T-cell (primary cell): ENCODE measurements at regions not wholly inside any gene's neighbourhood (a gene's known extent, or its start where the extent isn't known, plus 50 kb on each side); places are given as distances from the start of the nearest gene placed in this dataset.
"Not testable (repeated sequence)": the region's sequence is repeated elsewhere in the genome, so short reads cannot be mapped to it uniquely, and the experiment has no call there.

Source experiments
- ATAC-seq, 4 experiments: fragments of 200-7000 bp in 3 of 4; fragments of 150-1000 bp in 1 of 4; cut with Tn5 transposase; replicated peaks in 1 of 4; 1 replicate in 3 of 4; 2 replicates in 1 of 4; pipeline ENCODE4 v1.10.0; 2021; ENCODE audit warnings: moderate library complexity in 3 of 4, mild to moderate bottlenecking in 2 of 4, moderate number of reproducible peaks in 1 of 4
- CTCF ChIA-PET, 2 donors: fragments of 300-600 bp; sonication (Branson Sonifier 250); formaldehyde crosslinking; loops; one replicate each; lab custom pipeline; 2022; ENCODE audit warnings: antibody characterized with exemption in 2 of 2; lab: Charles Lee
- POLR2A ChIA-PET, 2 donors: fragments of 300-600 bp; sonication (Branson Sonifier 250); formaldehyde crosslinking; loops; one replicate each; lab custom pipeline; 2022; ENCODE audit warnings: antibody characterized with exemption in 2 of 2; lab: Charles Lee
- DNase-seq, 35 experiments: peaks; one replicate each; pipeline versions ENCODE4 v3.0.0 to v3.0.0-alpha.2; 2013 to 2023
- H3K27ac ChIP-seq: one replicate; pipeline ENCODE4 v1.5.1; 2013; ENCODE audit warnings: low read length
- H3K27me3 ChIP-seq, 2 experiments: replicated peaks in 1 of 2; 1 replicate in 1 of 2; 2 replicates in 1 of 2; pipeline versions ENCODE4 v1.6.1 to v1.7.0; 2013; ENCODE audit warnings: low read length in 1 of 2, mixed read lengths in 1 of 2; ENCODE audit not compliant: control insufficient read depth in 2 of 2, insufficient read depth in 2 of 2; ENCODE audit errors: extremely low read depth in 1 of 2
- H3K36me3 ChIP-seq, 2 donors: 1 replicate in 1 of 2; 2 replicates in 1 of 2; pipeline versions ENCODE4 v1.6.1 to v1.7.0; 2013; ENCODE audit warnings: low read length in 1 of 2; ENCODE audit not compliant: control insufficient read depth in 2 of 2, insufficient read depth in 1 of 2; ENCODE audit errors: extremely low read depth in 1 of 2
- H3K4me1 ChIP-seq, 2 experiments: 1 replicate in 1 of 2; 2 replicates in 1 of 2; pipeline versions ENCODE4 v1.6.1 to v1.7.0; 2013; ENCODE audit warnings: low read length in 2 of 2, mixed read lengths in 1 of 2; ENCODE audit not compliant: insufficient read depth in 2 of 2, control insufficient read depth in 1 of 2; ENCODE audit errors: extremely low read depth in 1 of 2
- H3K4me3 ChIP-seq, 2 donors: 1 replicate in 1 of 2; 2 replicates in 1 of 2; pipeline versions ENCODE4 v1.5.1 to v1.7.0; 2013; ENCODE audit warnings: mild to moderate bottlenecking in 2 of 2, low read length in 1 of 2, moderate library complexity in 1 of 2; ENCODE audit not compliant: control insufficient read depth in 1 of 2; ENCODE audit errors: extremely low read depth in 1 of 2
- H3K9me3 ChIP-seq: 2 replicates; pipeline ENCODE4 v1.7.0; 2013
- H3K27ac Mint-ChIP-seq, 2 donors: one replicate each; pipeline ENCODE4 v1.8.0; 2020 to 2021; ENCODE audit warnings: mild to moderate bottlenecking in 2 of 2, mixed read lengths in 2 of 2
- H3K27me3 Mint-ChIP-seq, 2 donors: one replicate each; pipeline ENCODE4 v1.8.0; 2021 to 2022; ENCODE audit warnings: mixed read lengths in 2 of 2
- H3K36me3 Mint-ChIP-seq: one replicate; pipeline ENCODE4 v1.8.0; 2021; ENCODE audit warnings: mixed read lengths
- H3K4me1 Mint-ChIP-seq, 3 donors: one replicate each; pipeline ENCODE4 v1.8.0; 2020 to 2022; ENCODE audit warnings: mixed read lengths in 3 of 3, mild to moderate bottlenecking in 1 of 3
- H3K4me3 Mint-ChIP-seq, 3 donors: one replicate each; pipeline ENCODE4 v1.8.0; 2020 to 2022; ENCODE audit warnings: mild to moderate bottlenecking in 3 of 3, mixed read lengths in 3 of 3, moderate library complexity in 3 of 3
- H3K9me3 Mint-ChIP-seq, 3 donors: one replicate each; pipeline ENCODE4 v1.8.0; 2020 to 2022; ENCODE audit warnings: mixed read lengths in 3 of 3
- WGBS: methylation state at CpG from one replicate; pipeline ENCODE4 v1.1.5; 2013; ENCODE audit warnings: missing lambda C conversion rate; ENCODE audit not compliant: insufficient coverage; 5-methylcytosine and 5-hydroxymethylcytosine counted together

DNA sequence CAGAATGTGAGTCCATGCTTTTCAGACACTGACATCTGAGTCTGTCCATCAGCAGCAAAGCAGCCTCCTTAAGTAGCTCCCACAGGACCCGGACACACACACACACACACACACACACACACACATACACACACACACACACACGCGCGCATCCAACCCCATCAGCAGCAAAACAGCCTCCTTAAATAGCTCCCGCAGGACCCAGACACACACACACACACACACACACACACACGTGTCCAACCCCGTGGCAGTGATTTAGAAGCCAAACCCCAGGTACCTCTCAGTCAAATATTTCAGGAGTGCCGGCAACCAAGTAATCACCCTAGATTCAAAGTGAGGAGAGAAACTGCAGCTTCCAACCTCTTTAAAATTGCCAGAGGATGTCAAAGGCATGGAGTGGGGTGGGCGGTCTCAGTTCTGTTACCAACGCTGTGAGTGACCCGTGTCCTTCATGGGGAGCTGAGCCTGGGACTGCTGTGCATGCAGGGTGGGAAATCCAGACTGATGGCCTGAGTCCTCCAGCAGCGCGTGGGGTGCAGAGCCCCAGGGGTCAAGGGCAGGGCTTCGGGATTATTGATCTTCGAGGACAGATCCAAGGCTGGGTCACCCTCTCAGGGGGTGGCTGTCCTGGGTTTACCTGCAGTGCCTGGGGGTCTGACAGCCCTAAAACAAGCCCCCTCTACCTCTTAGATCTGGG lies 293.5 kb downstream of the ADGRD1 start:
- DNase-seq, CTCF ChIA-PET, H3K4me1 Mint-ChIP-seq, H3K27me3 Mint-ChIP-seq, H3K9me3 Mint-ChIP-seq, H3K27ac ChIP-seq, H3K36me3 Mint-ChIP-seq, H3K9me3 ChIP-seq, H3K27ac Mint-ChIP-seq, H3K4me1 ChIP-seq, ATAC-seq, H3K4me3 Mint-ChIP-seq, H3K36me3 ChIP-seq, H3K4me3 ChIP-seq: not testable (repeated sequence)
- POLR2A ChIA-PET = interaction anchor here in 1 of 2 donors (0.5 kb wide), 1 partner anchor 115 kb away, joined by 3 read pairs; no protein-coding TSS in a partner anchor
- 96% methylated on average over 6 of the region's 15 CpGs for WGBS
- peaks cover 0 to 21% of the 10 kb centered on the region in 2 experiments for H3K27me3 ChIP-seq

- POLR2A ChIA-PET, H3K4me1 ChIP-seq, H3K4me3 Mint-ChIP-seq, ATAC-seq, H3K4me1 Mint-ChIP-seq, H3K9me3 Mint-ChIP-seq, H3K36me3 ChIP-seq, H3K9me3 ChIP-seq, H3K27ac ChIP-seq, H3K27me3 Mint-ChIP-seq, CTCF ChIA-PET, DNase-seq, H3K36me3 Mint-ChIP-seq, H3K27ac Mint-ChIP-seq, H3K4me3 ChIP-seq: not testable (repeated sequence)
- peaks cover 0 to 24% of the 10 kb centered on the region in 2 experiments for H3K27me3 ChIP-seq
- 94% methylated on average over 4 of the region's 6 CpGs for WGBS
Observed at GRCh38 chr12:131247875-131248274, 294.2 kb downstream of the ADGRD1 start.

DNA sequence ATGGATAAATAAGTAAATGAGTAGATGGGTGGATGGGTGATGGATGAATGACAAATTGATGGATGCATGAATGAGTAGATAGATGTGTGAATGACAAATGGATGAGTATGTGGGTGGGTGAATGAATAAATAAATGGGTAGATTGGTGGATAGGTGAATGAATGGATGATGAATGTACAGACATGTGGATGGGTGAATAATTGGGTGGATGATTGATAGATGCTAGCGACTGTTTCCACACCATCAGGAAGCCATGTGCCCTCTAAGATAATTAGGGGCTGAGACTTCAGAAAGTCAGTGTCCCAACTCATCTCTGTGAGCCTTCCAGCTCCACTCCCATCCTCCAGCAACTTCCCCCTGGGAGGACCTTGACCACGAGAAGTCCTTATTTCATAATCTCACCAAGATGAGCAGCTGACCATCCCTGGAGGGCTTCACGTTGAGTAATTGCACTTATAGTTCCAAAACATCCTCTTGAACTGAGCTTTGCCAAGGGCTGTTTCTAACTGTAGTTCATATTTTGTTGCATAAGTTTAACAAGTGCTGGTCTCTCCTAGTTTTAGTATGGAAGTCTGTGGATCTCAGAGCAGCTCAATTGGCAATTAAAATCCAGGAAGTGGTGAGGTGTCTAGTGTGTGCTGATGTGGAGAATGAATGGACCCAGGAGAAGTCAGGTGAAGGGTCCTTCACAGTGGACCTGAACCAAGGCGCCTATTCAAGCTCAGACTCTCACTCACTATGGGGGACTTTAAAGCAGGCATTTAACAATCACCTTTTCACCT lies 295.7 kb downstream of the ADGRD1 start:
- H3K27me3 Mint-ChIP-seq = peaks cover 5% of the 10 kb centered on the region in 2 donors
- H3K4me1 Mint-ChIP-seq = no peaks in the 10 kb centered on the region
- DNase-seq = no peak
- ChIA-PET POLR2A (no interaction called here), CTCF (no interaction called here)
- no peak overlapping the region for H3K27ac Mint-ChIP-seq
- peaks cover 0 to 24% of the 10 kb centered on the region in 2 experiments for H3K27me3 ChIP-seq
- no peaks in the 10 kb centered on the region for H3K4me1 ChIP-seq
- no peaks in the 10 kb centered on the region for H3K36me3 Mint-ChIP-seq
- H3K4me3 ChIP-seq = no peak overlapping the region
- H3K9me3 Mint-ChIP-seq = no peaks in the 10 kb centered on the region
- WGBS = 41% methylated on average over 2 of the region's 4 CpGs
- no peaks in the 10 kb centered on the region for H3K9me3 ChIP-seq
- no peak overlapping the region for H3K4me3 Mint-ChIP-seq
- no peak for ATAC-seq
- H3K27ac ChIP-seq = no peak overlapping the region
- no peaks in the 10 kb centered on the region for H3K36me3 ChIP-seq

GRCh38 chr12:131250028-131250950 lies 296.6 kb downstream of the ADGRD1 start:
- CTCF ChIA-PET = no interaction called here
- 81% methylated on average over 19 of the region's 20 CpGs for WGBS

DNA sequence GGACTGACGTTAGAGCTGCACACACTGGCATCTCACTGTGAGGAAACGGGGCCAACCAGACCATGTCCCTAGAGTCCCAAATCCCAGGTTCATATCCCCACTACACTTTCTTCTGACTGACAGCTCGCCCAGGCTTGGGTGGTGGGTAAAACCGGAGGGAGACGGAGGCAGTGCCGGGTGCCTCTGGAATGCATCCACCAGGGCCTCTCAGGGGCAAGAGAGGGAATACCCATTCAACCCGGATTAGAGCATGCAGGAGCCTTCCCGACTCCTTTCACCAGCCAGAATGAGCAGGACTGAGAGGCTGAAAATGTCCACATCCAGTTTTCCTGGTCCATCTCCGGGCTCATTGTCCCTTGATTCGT lies 297.2 kb downstream of the ADGRD1 start:
- no peak overlapping the region for H3K27ac ChIP-seq
- H3K4me3 ChIP-seq = no peak overlapping the region
- DNase-seq (no peak), ATAC-seq (no peak)
- no peaks in the 10 kb centered on the region for H3K9me3 ChIP-seq
- H3K36me3 Mint-ChIP-seq = no peaks in the 10 kb centered on the region
- H3K4me1 Mint-ChIP-seq = no peaks in the 10 kb centered on the region
- ChIA-PET POLR2A (no interaction called here), CTCF (no interaction called here)
- H3K27ac Mint-ChIP-seq = no peak overlapping the region
- peaks cover 0 to 25% of the 10 kb centered on the region in 2 experiments for H3K27me3 ChIP-seq
- no peak overlapping the region for H3K4me3 Mint-ChIP-seq
- no peaks in the 10 kb centered on the region for H3K36me3 ChIP-seq
- H3K27me3 Mint-ChIP-seq = peaks cover 5% of the 10 kb centered on the region in 2 donors
- no peaks in the 10 kb centered on the region for H3K9me3 Mint-ChIP-seq
- WGBS = 80% methylated on average over 6 of the region's 10 CpGs
- H3K4me1 ChIP-seq = no peaks in the 10 kb centered on the region

More at GRCh38 chr12:131250028-131250950, 296.6 kb downstream of the ADGRD1 start:
- no peak overlapping the region for H3K27ac ChIP-seq
- H3K36me3 Mint-ChIP-seq = no peaks in the 10 kb centered on the region
- H3K36me3 ChIP-seq = no peaks in the 10 kb centered on the region
- no peaks in the 10 kb centered on the region for H3K4me1 Mint-ChIP-seq
- peaks cover 0 to 28% of the 10 kb centered on the region in 2 experiments for H3K27me3 ChIP-seq
- H3K9me3 ChIP-seq = no peaks in the 10 kb centered on the region
- peaks cover 5% of the 10 kb centered on the region in 2 donors for H3K27me3 Mint-ChIP-seq
- H3K27ac Mint-ChIP-seq = no peak overlapping the region
- no peak overlapping the region for H3K4me3 ChIP-seq
- H3K4me1 ChIP-seq = no peaks in the 10 kb centered on the region
- POLR2A ChIA-PET = no interaction called here
- no peak for ATAC-seq
- DNase-seq = no peak
- no peak overlapping the region for H3K4me3 Mint-ChIP-seq
- H3K9me3 Mint-ChIP-seq = no peaks in the 10 kb centered on the region

DNA sequence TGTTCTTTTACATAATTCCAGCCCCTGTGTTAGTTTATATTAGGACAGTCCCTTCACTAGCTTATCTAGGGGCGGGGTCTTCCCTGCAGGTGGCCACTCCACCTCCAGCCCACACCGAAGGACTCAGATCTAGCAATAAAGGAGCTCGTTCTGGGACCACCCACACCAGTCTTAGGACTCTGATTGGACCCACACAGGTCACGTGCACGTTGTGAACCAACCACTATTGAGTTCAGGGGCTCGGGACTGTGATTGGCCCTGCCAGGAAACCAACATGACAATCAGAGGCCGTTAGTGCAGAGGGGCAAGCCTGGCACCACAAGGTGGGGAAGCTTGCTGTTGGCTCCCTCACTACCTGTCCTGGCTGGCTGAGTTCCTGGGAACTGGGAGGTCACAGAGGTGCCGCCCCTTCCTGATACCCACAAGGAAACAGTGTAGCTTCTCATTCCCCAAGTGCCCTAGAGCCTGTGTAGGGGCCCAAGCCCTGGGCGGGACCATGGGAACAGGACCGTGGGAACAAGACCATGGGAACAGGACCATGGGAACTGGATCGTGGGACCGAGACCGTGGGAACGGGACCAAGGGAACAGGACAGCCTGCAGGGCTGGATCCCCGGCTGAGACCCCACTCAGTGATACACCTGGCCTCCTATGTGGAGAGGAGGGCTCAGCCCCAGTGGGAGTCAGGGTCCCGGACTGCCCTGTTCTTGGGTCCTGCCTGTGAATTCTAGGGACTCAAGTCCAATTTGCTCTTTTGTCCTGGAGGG lies 297.8 kb downstream of the ADGRD1 start:
- Histone ChIP-seq H3K27me3 (peaks cover 0 to 28% of the 10 kb centered on the region in 2 experiments), H3K9me3 (no peaks in the 10 kb centered on the region), H3K36me3 (no peaks in the 10 kb centered on the region), H3K27ac (no peak overlapping the region), H3K4me1 (no peaks in the 10 kb centered on the region), H3K4me3 (no peak overlapping the region)
- POLR2A ChIA-PET = no interaction called here
- Mint-ChIP-seq H3K4me3 (no peak overlapping the region), H3K4me1 (no peaks in the 10 kb centered on the region), H3K36me3 (no peaks in the 10 kb centered on the region), H3K9me3 (no peaks in the 10 kb centered on the region), H3K27ac (no peak overlapping the region), H3K27me3 (peaks cover 5 to 7% of the 10 kb centered on the region in 2 donors)
- no peak for DNase-seq
- CTCF ChIA-PET = no interaction called here
- 73% methylated on average over 16 of the region's 16 CpGs for WGBS
- no peak for ATAC-seq
